H1 (cell line): ENCODE measurements at regions not wholly inside any gene's neighbourhood (a gene's known extent, or its start where the extent isn't known, plus 50 kb on each side); places are given as distances from the start of the nearest gene placed in this dataset.

ENCODE experiments used
- CTCF ChIA-PET: fragments of 300-600 bp; sonication (Branson Sonifier 250); formaldehyde crosslinking; loops from one replicate; lab custom pipeline; 2021; ENCODE audit not compliant: partially characterized antibody; lab: Charles Lee
- POLR2A ChIA-PET: fragments of 300-600 bp; sonication (Branson Sonifier 250); formaldehyde crosslinking; loops from one replicate; lab custom pipeline; 2021; ENCODE audit warnings: inconsistent platforms; ENCODE audit not compliant: partially characterized antibody; lab: Charles Lee
- DNase-seq, 2 experiments: peaks; one replicate each; pipeline versions ENCODE4 v3.0.0 to v3.0.0-alpha.2; 2010 to 2022; ENCODE audit warnings: low spot score in 2 of 2, low read depth in 1 of 2, mixed read lengths in 1 of 2
- FAIRE-seq: peaks from 2 replicates; lab custom pipeline; 2011; peaks lifted over from hg19 to GRCh38; lab: Jason Lieb, UNC
- H2AFZ ChIP-seq: 2 replicates; pipeline ENCODE4 v1.8.1; 2012; ENCODE audit warnings: low read length, inconsistent platforms
- H2AK5ac ChIP-seq: 2 replicates; pipeline ENCODE4 v1.6.1; 2013; ENCODE audit warnings: low read depth, low read length
- H2BK120ac ChIP-seq: replicated peaks from 2 replicates; pipeline ENCODE3; 2013; ENCODE audit warnings: low read depth, low read length, inconsistent platforms
- H2BK12ac ChIP-seq: 2 replicates; pipeline ENCODE4 v1.6.1; 2013; ENCODE audit warnings: low read depth, low read length
- H2BK15ac ChIP-seq: 2 replicates; pipeline ENCODE4 v1.6.1; 2013; ENCODE audit warnings: low read length
- H2BK20ac ChIP-seq: 2 replicates; pipeline ENCODE4 v1.6.1; 2013; ENCODE audit warnings: low read length
- H2BK5ac ChIP-seq: 2 replicates; pipeline ENCODE4 v1.6.1; 2013; ENCODE audit warnings: low read depth, low read length
- H3K14ac ChIP-seq: 2 replicates; pipeline ENCODE4 v1.6.1; 2013; ENCODE audit warnings: inconsistent platforms; ENCODE audit not compliant: insufficient read length
- H3K18ac ChIP-seq: 2 replicates; pipeline ENCODE4 v1.6.1; 2013; ENCODE audit warnings: low read length; ENCODE audit errors: extremely low read depth
- H3K23ac ChIP-seq: 2 replicates; pipeline ENCODE4 v1.6.1; 2013; ENCODE audit warnings: inconsistent platforms; ENCODE audit not compliant: insufficient read length
- H3K23me2 ChIP-seq: 2 replicates; pipeline ENCODE4 v1.6.1; 2013; ENCODE audit warnings: low read depth, low read length
- H3K27ac ChIP-seq: 2 replicates; pipeline ENCODE4 v1.6.1; 2011; ENCODE audit warnings: low read depth, low read length, inconsistent platforms
- H3K27me3 ChIP-seq, 4 experiments: replicated peaks in 1 of 4; 1 replicate in 1 of 4; 2 replicates in 3 of 4; pipeline versions ENCODE4 v1.6.1 to v1.8.1; 2011 to 2013; ENCODE audit warnings: low read length in 3 of 4, mild to moderate bottlenecking in 3 of 4, inconsistent platforms in 2 of 4, mixed read lengths in 2 of 4, moderate library complexity in 1 of 4; ENCODE audit not compliant: control insufficient read depth in 3 of 4, insufficient read depth in 3 of 4; ENCODE audit errors: extremely low read depth in 1 of 4
- H3K36me3 ChIP-seq, 4 experiments: 2 replicates each; pipeline versions ENCODE4 v1.6.1 to v1.8.1; 2011 to 2013; ENCODE audit warnings: mild to moderate bottlenecking in 4 of 4, low read length in 3 of 4, moderate library complexity in 2 of 4, control low read depth in 1 of 4, inconsistent platforms in 1 of 4; ENCODE audit not compliant: insufficient read depth in 4 of 4, control insufficient read depth in 2 of 4
- H3K4ac ChIP-seq: replicated peaks from 2 replicates; pipeline ENCODE3; 2013; ENCODE audit warnings: low read length, low read depth, mixed read lengths, inconsistent platforms; ENCODE audit not compliant: insufficient read length
- H3K4me1 ChIP-seq, 4 experiments: replicated peaks in 1 of 4; 1 replicate in 1 of 4; 2 replicates in 3 of 4; pipeline versions ENCODE4 v1.6.1 to v1.8.1; 2011 to 2013; ENCODE audit warnings: low read length in 3 of 4, inconsistent platforms in 2 of 4, mixed read lengths in 1 of 4; ENCODE audit not compliant: insufficient read depth in 4 of 4, control insufficient read depth in 3 of 4
- H3K4me2 ChIP-seq, 2 experiments: 2 replicates each; pipeline versions ENCODE4 v1.6.1 to v1.8.1; 2011 to 2013; ENCODE audit warnings: low read depth in 2 of 2, low read length in 2 of 2, control low read depth in 1 of 2, inconsistent platforms in 1 of 2, mild to moderate bottlenecking in 1 of 2; ENCODE audit not compliant: insufficient read depth in 1 of 2
- H3K4me3 ChIP-seq, 4 experiments: fragments of 200-600, 300-600 bp in 1 of 4; sonication (generic), shearing (Covaris generic), sonication (Bioruptor Twin) in 1 of 4; 2 replicates each; pipeline versions ENCODE4 v1.5.1 to v1.8.1; 2011 to 2016; ENCODE audit warnings: low read length in 4 of 4, low read depth in 3 of 4, control low read depth in 2 of 4, inconsistent platforms in 2 of 4, mild to moderate bottlenecking in 2 of 4, mixed read lengths in 1 of 4, moderate library complexity in 1 of 4; ENCODE audit not compliant: insufficient read depth in 2 of 4; ENCODE audit errors: extremely low read depth in 1 of 4
- H3K56ac ChIP-seq: replicated peaks from 2 replicates; pipeline ENCODE3; 2013; ENCODE audit warnings: low read depth, mild to moderate bottlenecking, mixed read lengths, low read length, inconsistent platforms; ENCODE audit not compliant: insufficient read length
- H3K79me1 ChIP-seq: 2 replicates; pipeline ENCODE4 v1.6.1; 2013; ENCODE audit warnings: low read depth, low read length, control low read depth
- H3K79me2 ChIP-seq, 2 experiments: 2 replicates each; pipeline versions ENCODE4 v1.6.1 to v1.8.1; 2012 to 2013; ENCODE audit warnings: low read length in 2 of 2, mild to moderate bottlenecking in 2 of 2, inconsistent platforms in 1 of 2; ENCODE audit not compliant: insufficient read depth in 2 of 2, control insufficient read depth in 1 of 2
- H3K9ac ChIP-seq, 4 experiments: replicated peaks in 1 of 4; 1 replicate in 1 of 4; 2 replicates in 3 of 4; pipeline versions ENCODE4 v1.6.1 to v1.8.1; 2011 to 2013; ENCODE audit warnings: low read depth in 3 of 4, low read length in 3 of 4, control low read depth in 2 of 4, mild to moderate bottlenecking in 2 of 4, moderate library complexity in 2 of 4, inconsistent platforms in 1 of 4; ENCODE audit errors: extremely low read depth in 1 of 4
- H3K9me3 ChIP-seq, 2 experiments: 2 replicates each; pipeline versions ENCODE4 v1.6.1 to v1.8.1; 2012 to 2013; ENCODE audit warnings: mild to moderate bottlenecking in 2 of 2, moderate library complexity in 2 of 2, control low read depth in 1 of 2, inconsistent platforms in 1 of 2, low read depth in 1 of 2, low read length in 1 of 2, mixed read lengths in 1 of 2; ENCODE audit not compliant: insufficient read depth in 2 of 2
- H4K20me1 ChIP-seq, 2 experiments: replicated peaks in 1 of 2; 2 replicates each; pipeline versions ENCODE3 to v1.8.1; 2011 to 2013; ENCODE audit warnings: inconsistent platforms in 2 of 2, low read length in 2 of 2, mild to moderate bottlenecking in 1 of 2; ENCODE audit not compliant: insufficient read depth in 2 of 2, control insufficient read depth in 1 of 2
- H4K5ac ChIP-seq: 2 replicates; pipeline ENCODE4 v1.6.1; 2013; ENCODE audit warnings: low read length, low read depth, mixed read lengths, inconsistent platforms; ENCODE audit not compliant: insufficient read length
- H4K8ac ChIP-seq: 2 replicates; pipeline ENCODE4 v1.8.0; 2013; ENCODE audit warnings: mild to moderate bottlenecking, moderate library complexity, low read length, inconsistent platforms; ENCODE audit not compliant: insufficient read depth; ENCODE audit errors: extremely low read depth
- H4K91ac ChIP-seq: replicated peaks from 2 replicates; pipeline ENCODE3; 2013; ENCODE audit warnings: low read length, mixed read lengths, inconsistent platforms; ENCODE audit not compliant: insufficient read length
- SUZ12 ChIP-seq: fragments of 200-600 bp; sonication (generic); IDR thresholded peaks from 2 replicates; pipeline ENCODE4 v1.6.1; 2012; ENCODE audit warnings: mild to moderate bottlenecking, inconsistent platforms, low read length, moderate library complexity, mixed read lengths
- TCF12 ChIP-seq: IDR thresholded peaks from 2 replicates; pipeline ENCODE4 v1.6.1; 2011; ENCODE audit warnings: low read depth, mild to moderate bottlenecking, low read length
- WGBS, 2 experiments: shearing (Covaris generic) in 1 of 2; methylation state at CpG; one replicate each; pipeline versions ENCODE4 v1.1.6 to v1.1.7; 2013 to 2015; ENCODE audit warnings: low lambda C conversion rate in 2 of 2, mixed read lengths in 2 of 2, inconsistent platforms in 1 of 2, low coverage in 1 of 2, missing lambda C conversion rate in 1 of 2; ENCODE audit not compliant: insufficient replicate concordance in 2 of 2, insufficient coverage in 1 of 2, insufficient read length in 1 of 2; ENCODE audit errors: extremely low coverage in 1 of 2, missing lambda C conversion rate in 1 of 2; 5-methylcytosine and 5-hydroxymethylcytosine counted together

- no peak for FAIRE-seq
- no peak overlapping the region for H2BK120ac ChIP-seq
These were observed 277.6 kb downstream of the CBLN1 start for GRCh38 chr16:49003992-49004391.

More at GRCh38 chr16:49003992-49004391, 277.6 kb downstream of the CBLN1 start:
- no peak overlapping the region for H3K56ac ChIP-seq
- H3K79me2 ChIP-seq: no peaks in the 10 kb centered on the region
- H3K4me3 ChIP-seq: no peak overlapping the region
- no peak overlapping the region for H3K27ac ChIP-seq
- H2BK12ac ChIP-seq: no peak overlapping the region
- H3K27me3 ChIP-seq: no peaks in the 10 kb centered on the region
- no peaks in the 10 kb centered on the region for H3K36me3 ChIP-seq
- no peak overlapping the region for H2BK20ac ChIP-seq
- no peak overlapping the region for H4K8ac ChIP-seq
- H3K18ac ChIP-seq: no peak overlapping the region
- ChIA-PET CTCF (interaction anchor here (0.7 to 1.3 kb wide), 3 partner anchors 9 to 317 kb away, joined by 3 to 4 read pairs (median 3); no protein-coding TSS in a partner anchor), POLR2A (no interaction called here)
- no peaks in the 10 kb centered on the region for H3K79me1 ChIP-seq
- no peak overlapping the region for H2AK5ac ChIP-seq
- H2AFZ ChIP-seq: no peak overlapping the region
- H3K9me3 ChIP-seq: no peaks in the 10 kb centered on the region
- no peaks in the 10 kb centered on the region; a peak in 1 of 7 replicates for H3K4me1 ChIP-seq
- H4K91ac ChIP-seq: no peak overlapping the region
- no peak overlapping the region for H3K9ac ChIP-seq
- no peaks in the 10 kb centered on the region for H4K20me1 ChIP-seq
- no peak for TF ChIP-seq TCF12
- TF ChIP-seq SUZ12: no peak
- no peak overlapping the region for H3K4me2 ChIP-seq
- no peak overlapping the region for H3K23ac ChIP-seq
- no peaks in the 10 kb centered on the region for H3K23me2 ChIP-seq
- no peak overlapping the region for H3K4ac ChIP-seq
- no peak for DNase-seq
- no peak overlapping the region for H2BK5ac ChIP-seq
- H4K5ac ChIP-seq: no peak overlapping the region
- no peak overlapping the region for H2BK15ac ChIP-seq
- no peak overlapping the region for H3K14ac ChIP-seq
- WGBS, 2 experiments: 97% methylated on average over 3 of the region's 4 CpGs; no CpG with 5 or more reads in 1 of the 2 experiments
